NT2/D1 (cell line): ENCODE measurements at regions not wholly inside any gene's neighbourhood (a gene's known extent, or its start where the extent isn't known, plus 50 kb on each side); places are given as distances from the start of the nearest gene placed in this dataset.

Source experiments
- DNase-seq: peaks from one replicate; pipeline ENCODE4 v3.0.0-alpha.2; 2011; ENCODE audit warnings: low read depth, low spot score
- H3K27me3 ChIP-seq: 2 replicates; pipeline ENCODE4 v1.6.0; 2011; ENCODE audit warnings: mild to moderate bottlenecking; ENCODE audit not compliant: insufficient read length, insufficient read depth
- H3K36me3 ChIP-seq: 2 replicates; pipeline ENCODE4 v1.6.1; 2011; ENCODE audit warnings: mild to moderate bottlenecking, low read length, mixed read lengths; ENCODE audit not compliant: insufficient read depth, insufficient read length
- H3K4me1 ChIP-seq: 2 replicates; pipeline ENCODE4 v1.5.1; 2011; ENCODE audit not compliant: insufficient read depth, insufficient read length
- H3K4me3 ChIP-seq: 2 replicates; pipeline ENCODE4 v1.5.1; 2011; ENCODE audit warnings: low read depth; ENCODE audit not compliant: insufficient read length
- H3K9ac ChIP-seq: 2 replicates; pipeline ENCODE4 v1.6.0; 2011; ENCODE audit warnings: low read depth; ENCODE audit not compliant: insufficient read length
- H3K9me3 ChIP-seq: 2 replicates; pipeline ENCODE4 v1.5.1; 2011; ENCODE audit warnings: mild to moderate bottlenecking, low read length; ENCODE audit not compliant: insufficient read depth
- SUZ12 ChIP-seq: IDR thresholded peaks from 2 replicates; pipeline ENCODE4 v1.6.1; 2011; ENCODE audit not compliant: insufficient read length, insufficient read depth; ENCODE audit errors: extremely low read depth
- YY1 ChIP-seq: IDR thresholded peaks from 2 replicates; pipeline ENCODE4 v1.6.1; 2011; ENCODE audit not compliant: insufficient read length, insufficient read depth
- ZNF274 ChIP-seq: IDR thresholded peaks from 2 replicates; pipeline ENCODE4 v1.6.1; 2011; ENCODE audit warnings: mild to moderate bottlenecking, low read depth, low read length

GRCh38 chr12:59839514-59839913 is 243.7 kb downstream of the SLC16A7 start:
- Histone ChIP-seq H3K9me3 (no peaks in the 10 kb centered on the region), H3K4me1 (no peaks in the 10 kb centered on the region), H3K27me3 (no peaks in the 10 kb centered on the region), H3K9ac (no peak overlapping the region), H3K36me3 (no peaks in the 10 kb centered on the region), H3K4me3 (no peak overlapping the region)
- TF ChIP-seq YY1 (no peak), SUZ12 (no peak), ZNF274 (no peak)
- DNase-seq: no peak

GRCh38 chr12:59843260-59843843 is 247.5 kb downstream of the SLC16A7 start:
- H3K9ac ChIP-seq: no peak overlapping the region
- DNase-seq: no peak
- no peaks in the 10 kb centered on the region for H3K9me3 ChIP-seq
- H3K4me3 ChIP-seq: no peak overlapping the region
- H3K4me1 ChIP-seq: no peaks in the 10 kb centered on the region
- no peaks in the 10 kb centered on the region for H3K36me3 ChIP-seq
- TF ChIP-seq YY1 (no peak), ZNF274 (no peak), SUZ12 (no peak)
- H3K27me3 ChIP-seq: no peaks in the 10 kb centered on the region

- Histone ChIP-seq H3K27me3 (no peaks in the 10 kb centered on the region), H3K9me3 (no peaks in the 10 kb centered on the region), H3K36me3 (no peaks in the 10 kb centered on the region), H3K9ac (no peak overlapping the region), H3K4me1 (no peaks in the 10 kb centered on the region), H3K4me3 (no peak overlapping the region)
- TF ChIP-seq ZNF274 (no peak), SUZ12 (no peak), YY1 (no peak)
- no peak for DNase-seq
Observed at GRCh38 chr12:59844750-59845149, 248.9 kb downstream of the SLC16A7 start.

GRCh38 chr12:59845293-59845692 is 249.5 kb downstream of the SLC16A7 start:
- no peak overlapping the region for H3K9ac ChIP-seq
- H3K4me3 ChIP-seq: no peak overlapping the region
- no peaks in the 10 kb centered on the region for H3K27me3 ChIP-seq
- no peaks in the 10 kb centered on the region for H3K36me3 ChIP-seq
- no peak for TF ChIP-seq SUZ12
- no peak for TF ChIP-seq ZNF274
- no peak for TF ChIP-seq YY1
- no peaks in the 10 kb centered on the region for H3K9me3 ChIP-seq
- H3K4me1 ChIP-seq: no peaks in the 10 kb centered on the region
- DNase-seq: no peak

- Histone ChIP-seq H3K4me3 (no peak overlapping the region), H3K9ac (no peak overlapping the region), H3K9me3 (no peaks in the 10 kb centered on the region), H3K4me1 (no peaks in the 10 kb centered on the region), H3K36me3 (no peaks in the 10 kb centered on the region), H3K27me3 (no peaks in the 10 kb centered on the region)
- no peak for TF ChIP-seq YY1
- TF ChIP-seq SUZ12: no peak
- no peak for TF ChIP-seq ZNF274
- no peak for DNase-seq
Observed at GRCh38 chr12:59847127-59847526, 251.3 kb downstream of the SLC16A7 start.

GRCh38 chr12:59850268-59850667 is 254.4 kb downstream of the SLC16A7 start:
- H3K9ac ChIP-seq: no peak overlapping the region
- TF ChIP-seq ZNF274 (no peak), SUZ12 (no peak), YY1 (no peak)
- no peaks in the 10 kb centered on the region for H3K4me1 ChIP-seq
- no peak for DNase-seq
- no peaks in the 10 kb centered on the region for H3K36me3 ChIP-seq
- H3K27me3 ChIP-seq: no peaks in the 10 kb centered on the region
- H3K4me3 ChIP-seq: no peak overlapping the region
- H3K9me3 ChIP-seq: no peaks in the 10 kb centered on the region

- Histone ChIP-seq H3K9ac (no peak overlapping the region), H3K27me3 (no peaks in the 10 kb centered on the region), H3K4me3 (no peak overlapping the region), H3K4me1 (no peaks in the 10 kb centered on the region), H3K36me3 (no peaks in the 10 kb centered on the region), H3K9me3 (no peaks in the 10 kb centered on the region)
- no peak for DNase-seq
- TF ChIP-seq ZNF274 (no peak), YY1 (no peak), SUZ12 (no peak)
Observed at GRCh38 chr12:59858508-59859170, 262.8 kb downstream of the SLC16A7 start.
